LNCAP (cell line): ENCODE measurements at regions not wholly inside any gene's neighbourhood (a gene's known extent, or its start where the extent isn't known, plus 50 kb on each side); places are given as distances from the start of the nearest gene placed in this dataset.

ENCODE experiments used
- TF ChIP-seq, protein P1 (sequence below): fragments of 450-650 bp; IDR thresholded peaks from 2 replicates; pipeline ENCODE4 v1.5.1; 2017; ENCODE audit warnings: mild to moderate bottlenecking

GRCh38 chr6:8664070-8664469 is 228.7 kb upstream of the SLC35B3 start:
- TF ChIP-seq, protein P1, sequence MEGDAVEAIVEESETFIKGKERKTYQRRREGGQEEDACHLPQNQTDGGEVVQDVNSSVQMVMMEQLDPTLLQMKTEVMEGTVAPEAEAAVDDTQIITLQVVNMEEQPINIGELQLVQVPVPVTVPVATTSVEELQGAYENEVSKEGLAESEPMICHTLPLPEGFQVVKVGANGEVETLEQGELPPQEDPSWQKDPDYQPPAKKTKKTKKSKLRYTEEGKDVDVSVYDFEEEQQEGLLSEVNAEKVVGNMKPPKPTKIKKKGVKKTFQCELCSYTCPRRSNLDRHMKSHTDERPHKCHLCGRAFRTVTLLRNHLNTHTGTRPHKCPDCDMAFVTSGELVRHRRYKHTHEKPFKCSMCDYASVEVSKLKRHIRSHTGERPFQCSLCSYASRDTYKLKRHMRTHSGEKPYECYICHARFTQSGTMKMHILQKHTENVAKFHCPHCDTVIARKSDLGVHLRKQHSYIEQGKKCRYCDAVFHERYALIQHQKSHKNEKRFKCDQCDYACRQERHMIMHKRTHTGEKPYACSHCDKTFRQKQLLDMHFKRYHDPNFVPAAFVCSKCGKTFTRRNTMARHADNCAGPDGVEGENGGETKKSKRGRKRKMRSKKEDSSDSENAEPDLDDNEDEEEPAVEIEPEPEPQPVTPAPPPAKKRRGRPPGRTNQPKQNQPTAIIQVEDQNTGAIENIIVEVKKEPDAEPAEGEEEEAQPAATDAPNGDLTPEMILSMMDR, result no peak

DNA sequence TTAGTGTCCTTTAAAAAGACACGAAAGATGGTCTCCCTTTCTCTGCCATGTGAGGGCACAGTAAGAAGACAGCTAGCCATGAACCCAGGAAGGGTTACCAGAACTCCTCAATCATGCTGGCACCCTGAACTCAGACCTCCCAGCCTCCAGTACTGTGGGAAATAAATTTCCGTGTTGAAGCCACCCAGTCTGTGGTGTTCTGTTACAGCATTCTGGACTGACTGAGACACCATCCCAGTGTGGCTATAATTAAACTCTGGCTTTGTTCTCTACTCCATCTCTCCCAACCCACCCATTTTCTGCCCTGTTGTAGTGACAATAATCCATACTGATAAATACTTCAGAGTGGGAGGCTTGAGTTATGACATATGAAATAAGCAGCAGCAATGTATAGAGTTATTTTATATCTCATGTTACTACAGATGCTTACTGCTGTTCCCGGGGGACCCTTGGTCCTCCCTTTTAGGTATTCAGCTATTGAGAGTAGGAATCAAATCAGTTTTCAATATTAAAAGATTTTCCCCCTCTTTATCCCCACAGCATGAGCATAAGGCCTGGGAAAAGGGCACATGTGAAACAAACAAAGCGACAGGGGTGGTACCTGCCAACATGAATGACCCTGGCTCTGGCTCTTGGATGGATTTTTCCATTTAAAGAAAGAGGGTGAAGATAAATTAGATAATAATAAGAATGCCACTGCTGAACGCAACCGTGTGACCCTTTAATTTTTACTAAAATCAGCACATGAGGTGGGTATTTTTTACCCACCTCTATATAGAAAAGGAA is 224.3 kb upstream of the SLC35B3 start:
- TF ChIP-seq, protein P1, result no peak

GRCh38 chr6:8658416-8658815 is 223.1 kb upstream of the SLC35B3 start:
- TF ChIP-seq, protein P1, result no peak

GRCh38 chr6:8657522-8657921 is 222.2 kb upstream of the SLC35B3 start:
- TF ChIP-seq, protein P1, result no peak

GRCh38 chr6:8655670-8656454 is 220.5 kb upstream of the SLC35B3 start:
- TF ChIP-seq, protein P1, result no peak; the same call in 1 of the 2 replicates

DNA sequence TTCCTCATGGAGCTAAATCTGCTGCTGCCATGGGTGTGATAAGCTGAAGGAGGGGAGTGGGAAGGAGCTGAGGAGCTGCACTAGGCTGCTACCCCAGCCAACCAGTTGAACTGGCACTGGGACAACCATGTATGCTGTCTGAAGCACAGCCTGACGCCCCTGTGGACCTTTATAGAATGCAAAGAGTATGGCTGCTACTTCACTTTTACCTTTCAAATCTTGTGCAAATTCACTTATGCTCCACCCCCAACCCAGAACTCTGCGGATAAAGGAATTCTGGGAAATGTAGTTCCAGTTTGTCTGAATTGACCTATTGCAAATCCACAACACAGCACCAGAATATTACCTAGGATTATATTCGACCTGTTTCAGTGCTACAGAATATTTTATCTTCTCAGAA is 217.4 kb upstream of the SLC35B3 start:
- TF ChIP-seq, protein P1, result no peak

- TF ChIP-seq, protein P1, result no peak
These were observed 216.7 kb upstream of the SLC35B3 start for GRCh38 chr6:8651998-8652397.
